SK-N-SH (cell line): ENCODE measurements at regions not wholly inside any gene's neighbourhood (a gene's known extent, or its start where the extent isn't known, plus 50 kb on each side); places are given as distances from the start of the nearest gene placed in this dataset.

Experiments used
- CTCF ChIA-PET: fragments of 300-600, 350-600 bp; formaldehyde crosslinking; extraction: SDS; loops from one replicate; lab custom pipeline; 2021; lab: Yijun Ruan, JAX
- POLR2A ChIA-PET: fragments of 350-600 bp; sonication (Branson Sonifier 250); formaldehyde crosslinking; extraction: SDS; loops from one replicate; lab custom pipeline; 2020; ENCODE audit warnings: antibody characterized with exemption, inconsistent platforms; lab: Yijun Ruan, JAX
- DNase-seq: peaks from one replicate; pipeline ENCODE4 v3.0.0; 2012
- H2AFZ ChIP-seq: fragments of 200-600 bp; sonication (generic); 2 replicates; pipeline ENCODE4 v1.8.1; 2016; ENCODE audit warnings: antibody characterized with exemption, mild to moderate bottlenecking, low read depth
- H3F3A ChIP-seq: fragments of 200-600 bp; sonication (generic); replicated peaks from 2 replicates; pipeline ENCODE3; 2016; ENCODE audit warnings: antibody characterized with exemption, mild to moderate bottlenecking; ENCODE audit not compliant: insufficient read depth
- H3K27ac ChIP-seq, 2 experiments: fragments of 200-500 bp in 1 of 2; fragments of 200-600 bp in 1 of 2; sonication (Bioruptor generic) in 1 of 2; sonication (generic), shearing (Covaris generic) in 1 of 2; 2 replicates each; pipeline versions ENCODE4 v1.5.1 to v1.6.1; 2014 to 2016; ENCODE audit warnings: low read depth in 2 of 2, inconsistent platforms in 1 of 2, low read length in 1 of 2, mild to moderate bottlenecking in 1 of 2, mixed read lengths in 1 of 2
- H3K27me3 ChIP-seq: fragments of 200-600 bp; sonication (generic), shearing (Covaris generic); 2 replicates; pipeline ENCODE4 v1.6.1; 2016; ENCODE audit warnings: mixed run types; ENCODE audit not compliant: insufficient read depth
- H3K36me3 ChIP-seq, 2 experiments: fragments of 200-500 bp in 1 of 2; fragments of 200-600 bp in 1 of 2; sonication (Bioruptor generic) in 1 of 2; sonication (generic) in 1 of 2; replicated peaks in 1 of 2; 2 replicates each; pipeline versions ENCODE3 to v1.5.1; 2014 to 2016; ENCODE audit warnings: low read length in 1 of 2, mild to moderate bottlenecking in 1 of 2; ENCODE audit not compliant: insufficient read depth in 2 of 2, control insufficient read depth in 1 of 2
- H3K4me1 ChIP-seq, 2 experiments: fragments of 200-500 bp in 1 of 2; fragments of 200-600 bp in 1 of 2; sonication (Bioruptor generic) in 1 of 2; sonication (generic), shearing (Covaris generic) in 1 of 2; 2 replicates each; pipeline versions ENCODE4 v1.5.1 to v1.6.1; 2014 to 2016; ENCODE audit warnings: low read depth in 1 of 2, low read length in 1 of 2, mixed run types in 1 of 2; ENCODE audit not compliant: insufficient read depth in 2 of 2, control insufficient read depth in 1 of 2
- H3K4me2 ChIP-seq: fragments of 200-600 bp; sonication (generic), shearing (Covaris generic); 2 replicates; pipeline ENCODE4 v1.6.1; 2017; ENCODE audit warnings: mixed run types
- H3K4me3 ChIP-seq, 2 experiments: fragments of 200-500 bp in 1 of 2; fragments of 200-600 bp in 1 of 2; sonication (Bioruptor generic) in 1 of 2; sonication (generic), shearing (Covaris generic) in 1 of 2; 2 replicates each; pipeline versions ENCODE4 v1.5.1 to v1.8.1; 2014 to 2016; ENCODE audit warnings: low read depth in 2 of 2, inconsistent platforms in 1 of 2, low read length in 1 of 2, mild to moderate bottlenecking in 1 of 2, mixed read lengths in 1 of 2, moderate library complexity in 1 of 2
- H3K79me2 ChIP-seq: fragments of 200-600 bp; sonication (generic); 2 replicates; pipeline ENCODE4 v1.8.1; 2017; ENCODE audit warnings: mild to moderate bottlenecking; ENCODE audit not compliant: insufficient read depth
- H3K9ac ChIP-seq: fragments of 200-600 bp; sonication (generic); 2 replicates; pipeline ENCODE4 v1.6.1; 2017; ENCODE audit warnings: mixed run types
- H3K9me2 ChIP-seq: fragments of 200-600 bp; sonication (generic); 2 replicates; pipeline ENCODE4 v1.6.1; 2017; ENCODE audit warnings: mixed run types
- H3K9me3 ChIP-seq: fragments of 200-600 bp; sonication (generic); 2 replicates; pipeline ENCODE4 v1.6.1; 2017; ENCODE audit warnings: mixed run types, mild to moderate bottlenecking, moderate library complexity
- H4K20me1 ChIP-seq: fragments of 200-600 bp; sonication (generic); 2 replicates; pipeline ENCODE4 v1.6.1; 2017; ENCODE audit warnings: mild to moderate bottlenecking, mixed run types; ENCODE audit not compliant: insufficient read depth
- ELF1 ChIP-seq: IDR thresholded peaks from 2 replicates; pipeline ENCODE4 v1.4.0; 2012
- EP300 ChIP-seq, 2 experiments: IDR thresholded peaks; 2 replicates each; pipeline versions ENCODE4 v1.4.0 to v1.6.1; 2012; ENCODE audit warnings: borderline replicate concordance in 1 of 2, low read depth in 1 of 2, low read length in 1 of 2
- EZH2phosphoT487 ChIP-seq: fragments of 200-600 bp; sonication (generic); IDR thresholded peaks from 2 replicates; pipeline ENCODE4 v1.6.1; 2017; ENCODE audit warnings: low read depth, mixed run types, mild to moderate bottlenecking, antibody characterized with exemption, moderate library complexity, borderline replicate concordance
- FOXJ3 ChIP-seq: sonication (generic); formaldehyde crosslinking; IDR thresholded peaks from 2 replicates; pipeline ENCODE4 v1.5.1; 2020; ENCODE audit warnings: mild to moderate bottlenecking, missing genetic modification reagents
- JUND ChIP-seq: IDR thresholded peaks from 2 replicates; pipeline ENCODE4 v1.4.0; 2012
- MAX ChIP-seq: IDR thresholded peaks from 2 replicates; pipeline ENCODE4 v1.4.0; 2012; ENCODE audit warnings: low read depth
- MEF2A ChIP-seq: IDR thresholded peaks from 2 replicates; pipeline ENCODE4 v1.4.0; 2012; ENCODE audit warnings: low read depth, borderline replicate concordance
- NRF1 ChIP-seq: IDR thresholded peaks from 2 replicates; pipeline ENCODE4 v1.6.1; 2012; ENCODE audit warnings: low read depth, mild to moderate bottlenecking, low read length
- RCOR1 ChIP-seq: fragments of 150-350 bp; IDR thresholded peaks from 2 replicates; pipeline ENCODE4 v1.6.1; 2017; ENCODE audit warnings: antibody characterized with exemption, low read length
- REST ChIP-seq: IDR thresholded peaks from 2 replicates; pipeline ENCODE4 v1.6.1; 2012; ENCODE audit warnings: mild to moderate bottlenecking, low read depth, low read length, moderate library complexity
- RXRA ChIP-seq: IDR thresholded peaks from 2 replicates; pipeline ENCODE4 v1.4.0; 2012; ENCODE audit warnings: low read depth, mild to moderate bottlenecking, borderline replicate concordance
- SIN3A ChIP-seq: IDR thresholded peaks from 2 replicates; pipeline ENCODE4 v1.6.1; 2012; ENCODE audit warnings: low read depth, mild to moderate bottlenecking, low read length, moderate library complexity, borderline replicate concordance
- SMC3 ChIP-seq: IDR thresholded peaks from 2 replicates; pipeline ENCODE4 v1.6.1; 2012; ENCODE audit warnings: low read depth, low read length, improper control_type of control experiment
- TAF1 ChIP-seq: IDR thresholded peaks from 2 replicates; pipeline ENCODE4 v1.6.1; 2012; ENCODE audit warnings: low read depth, mild to moderate bottlenecking, low read length, moderate library complexity, borderline replicate concordance
- TCF12 ChIP-seq: IDR thresholded peaks from 2 replicates; pipeline ENCODE4 v1.4.0; 2012
- USF1 ChIP-seq: IDR thresholded peaks from 2 replicates; pipeline ENCODE4 v1.4.0; 2012; ENCODE audit warnings: low read depth, borderline replicate concordance
- USF2 ChIP-seq: fragments of 150-350 bp; IDR thresholded peaks from 2 replicates; pipeline ENCODE4 v1.6.1; 2017; ENCODE audit warnings: antibody characterized with exemption, low read length, low read depth, borderline replicate concordance
- YY1 ChIP-seq: IDR thresholded peaks from 2 replicates; pipeline ENCODE4 v1.4.0; 2012; ENCODE audit warnings: low read depth, mild to moderate bottlenecking
- WGBS: methylation state at CpG from one replicate; pipeline ENCODE4 v1.1.6; 2017; ENCODE audit warnings: low lambda C conversion rate; 5-methylcytosine and 5-hydroxymethylcytosine counted together
- TF ChIP-seq, protein P1 (sequence below): fragments of 150-350 bp; IDR thresholded peaks from 2 replicates; pipeline ENCODE4 v1.6.1; 2016; ENCODE audit warnings: mild to moderate bottlenecking, low read depth, low read length

DNA sequence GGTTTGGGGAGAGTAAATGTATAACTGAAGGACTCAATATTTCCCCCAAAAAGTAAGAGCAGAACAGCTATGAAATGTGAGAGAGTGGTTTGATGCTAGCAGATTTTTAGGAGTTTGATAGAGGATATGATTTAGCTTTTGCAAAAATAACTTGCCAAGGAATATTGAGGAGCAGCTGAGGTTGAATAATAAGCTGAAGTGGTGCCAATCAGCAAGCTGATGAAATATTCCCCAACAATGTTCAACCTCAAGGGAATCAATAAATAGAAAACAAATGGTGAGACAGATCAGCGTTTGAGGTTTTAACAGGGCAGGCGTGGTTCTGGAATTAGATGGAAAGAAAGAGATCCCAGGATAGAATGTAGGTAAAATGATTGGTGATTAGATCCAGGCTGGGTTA lies 413.4 kb upstream of the ADAMTS5 start:
- TF ChIP-seq FOXJ3 (CRISPR knock-in tag): no peak
- TF ChIP-seq SMC3: no peak
- TF ChIP-seq TAF1: no peak
- TF ChIP-seq TCF12: no peak
- TF ChIP-seq EP300 (IDR thresholded peaks at IDR 0.05; ENCODE audit: borderline replicate concordance in 1 of 2, low read depth in 1 of 2, low read length in 1 of 2): no peak
- no peak for TF ChIP-seq JUND
- TF ChIP-seq ELF1: no peak
- TF ChIP-seq REST: no peak
- TF ChIP-seq NRF1: no peak
- no peak for TF ChIP-seq USF1

GRCh38 chr21:27379354-27379753 lies 412.5 kb upstream of the ADAMTS5 start:
- Histone ChIP-seq H3K9me3 (no peaks in the 10 kb centered on the region), H3K9me2 (no peaks in the 10 kb centered on the region), H3K4me1 (no peaks in the 10 kb centered on the region), H3K27ac (no peak overlapping the region), H2AFZ (0 out of 2 replicates have a peak overlapping the region, but pooled peaks have one; percentile 11), H3K4me3 (no peak overlapping the region), H3K27me3 (no peaks in the 10 kb centered on the region), H3K9ac (no peak overlapping the region), H4K20me1 (no peaks in the 10 kb centered on the region), H3F3A (no peaks in the 10 kb centered on the region), H3K36me3 (no peaks in the 10 kb centered on the region), H3K4me2 (no peak overlapping the region), H3K79me2 (no peaks in the 10 kb centered on the region)
- ChIA-PET CTCF (no interaction called here), POLR2A (no interaction called here)
- DNase-seq: no peak
- WGBS: 68% methylated on average over 4 of the region's 4 CpGs
- TF ChIP-seq SIN3A (no peak), TCF12 (no peak), RXRA (no peak), MEF2A (no peak), EZH2phosphoT487 (no peak), USF2 (no peak), USF1 (no peak), NRF1 (no peak), YY1 (no peak), MAX (no peak), TAF1 (no peak), SMC3 (no peak), ELF1 (no peak), RCOR1 (no peak)
- TF ChIP-seq, protein P1, sequence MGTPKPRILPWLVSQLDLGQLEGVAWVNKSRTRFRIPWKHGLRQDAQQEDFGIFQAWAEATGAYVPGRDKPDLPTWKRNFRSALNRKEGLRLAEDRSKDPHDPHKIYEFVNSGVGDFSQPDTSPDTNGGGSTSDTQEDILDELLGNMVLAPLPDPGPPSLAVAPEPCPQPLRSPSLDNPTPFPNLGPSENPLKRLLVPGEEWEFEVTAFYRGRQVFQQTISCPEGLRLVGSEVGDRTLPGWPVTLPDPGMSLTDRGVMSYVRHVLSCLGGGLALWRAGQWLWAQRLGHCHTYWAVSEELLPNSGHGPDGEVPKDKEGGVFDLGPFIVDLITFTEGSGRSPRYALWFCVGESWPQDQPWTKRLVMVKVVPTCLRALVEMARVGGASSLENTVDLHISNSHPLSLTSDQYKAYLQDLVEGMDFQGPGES: no peak

More for the DNA sequence above, 413.4 kb upstream of the ADAMTS5 start:
- Histone ChIP-seq H3K4me3 (no peak overlapping the region), H3K9ac (no peak overlapping the region), H3K4me2 (no peak overlapping the region), H3K4me1 (no peaks in the 10 kb centered on the region), H2AFZ (no peak overlapping the region), H3K27ac (no peak overlapping the region), H3F3A (no peaks in the 10 kb centered on the region), H3K27me3 (no peaks in the 10 kb centered on the region), H4K20me1 (no peaks in the 10 kb centered on the region), H3K79me2 (no peaks in the 10 kb centered on the region), H3K36me3 (no peaks in the 10 kb centered on the region), H3K9me2 (no peaks in the 10 kb centered on the region), H3K9me3 (no peaks in the 10 kb centered on the region)
- WGBS: 63% methylated on average over 2 of the region's 2 CpGs
- ChIA-PET CTCF (no interaction called here), POLR2A (no interaction called here)
- DNase-seq: no peak
